ENCODE measurements at regions not wholly inside any gene's neighbourhood (a gene's known extent, or its start where the extent isn't known, plus 50 kb on each side); places are given as distances from the start of the nearest gene placed in this dataset.

GRCh38 chr4:107518076-107518475 lies 202.0 kb downstream of the PAPSS1 start:
- DNase-seq (ENCODE audit: low read depth in 1 of 2, low spot score in 1 of 2), result no peak
- H3K27ac ChIP-seq (replicated peaks), result no peak overlapping the region
- H3K4me3 ChIP-seq (replicated peaks; ENCODE audit: insufficient read depth, low read length), result no peak overlapping the region
- TF ChIP-seq, protein P1, sequence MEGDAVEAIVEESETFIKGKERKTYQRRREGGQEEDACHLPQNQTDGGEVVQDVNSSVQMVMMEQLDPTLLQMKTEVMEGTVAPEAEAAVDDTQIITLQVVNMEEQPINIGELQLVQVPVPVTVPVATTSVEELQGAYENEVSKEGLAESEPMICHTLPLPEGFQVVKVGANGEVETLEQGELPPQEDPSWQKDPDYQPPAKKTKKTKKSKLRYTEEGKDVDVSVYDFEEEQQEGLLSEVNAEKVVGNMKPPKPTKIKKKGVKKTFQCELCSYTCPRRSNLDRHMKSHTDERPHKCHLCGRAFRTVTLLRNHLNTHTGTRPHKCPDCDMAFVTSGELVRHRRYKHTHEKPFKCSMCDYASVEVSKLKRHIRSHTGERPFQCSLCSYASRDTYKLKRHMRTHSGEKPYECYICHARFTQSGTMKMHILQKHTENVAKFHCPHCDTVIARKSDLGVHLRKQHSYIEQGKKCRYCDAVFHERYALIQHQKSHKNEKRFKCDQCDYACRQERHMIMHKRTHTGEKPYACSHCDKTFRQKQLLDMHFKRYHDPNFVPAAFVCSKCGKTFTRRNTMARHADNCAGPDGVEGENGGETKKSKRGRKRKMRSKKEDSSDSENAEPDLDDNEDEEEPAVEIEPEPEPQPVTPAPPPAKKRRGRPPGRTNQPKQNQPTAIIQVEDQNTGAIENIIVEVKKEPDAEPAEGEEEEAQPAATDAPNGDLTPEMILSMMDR (IDR thresholded peaks at IDR 0.05; ENCODE audit: insufficient read depth, low read length), result no peak
- TF ChIP-seq, protein P2, sequence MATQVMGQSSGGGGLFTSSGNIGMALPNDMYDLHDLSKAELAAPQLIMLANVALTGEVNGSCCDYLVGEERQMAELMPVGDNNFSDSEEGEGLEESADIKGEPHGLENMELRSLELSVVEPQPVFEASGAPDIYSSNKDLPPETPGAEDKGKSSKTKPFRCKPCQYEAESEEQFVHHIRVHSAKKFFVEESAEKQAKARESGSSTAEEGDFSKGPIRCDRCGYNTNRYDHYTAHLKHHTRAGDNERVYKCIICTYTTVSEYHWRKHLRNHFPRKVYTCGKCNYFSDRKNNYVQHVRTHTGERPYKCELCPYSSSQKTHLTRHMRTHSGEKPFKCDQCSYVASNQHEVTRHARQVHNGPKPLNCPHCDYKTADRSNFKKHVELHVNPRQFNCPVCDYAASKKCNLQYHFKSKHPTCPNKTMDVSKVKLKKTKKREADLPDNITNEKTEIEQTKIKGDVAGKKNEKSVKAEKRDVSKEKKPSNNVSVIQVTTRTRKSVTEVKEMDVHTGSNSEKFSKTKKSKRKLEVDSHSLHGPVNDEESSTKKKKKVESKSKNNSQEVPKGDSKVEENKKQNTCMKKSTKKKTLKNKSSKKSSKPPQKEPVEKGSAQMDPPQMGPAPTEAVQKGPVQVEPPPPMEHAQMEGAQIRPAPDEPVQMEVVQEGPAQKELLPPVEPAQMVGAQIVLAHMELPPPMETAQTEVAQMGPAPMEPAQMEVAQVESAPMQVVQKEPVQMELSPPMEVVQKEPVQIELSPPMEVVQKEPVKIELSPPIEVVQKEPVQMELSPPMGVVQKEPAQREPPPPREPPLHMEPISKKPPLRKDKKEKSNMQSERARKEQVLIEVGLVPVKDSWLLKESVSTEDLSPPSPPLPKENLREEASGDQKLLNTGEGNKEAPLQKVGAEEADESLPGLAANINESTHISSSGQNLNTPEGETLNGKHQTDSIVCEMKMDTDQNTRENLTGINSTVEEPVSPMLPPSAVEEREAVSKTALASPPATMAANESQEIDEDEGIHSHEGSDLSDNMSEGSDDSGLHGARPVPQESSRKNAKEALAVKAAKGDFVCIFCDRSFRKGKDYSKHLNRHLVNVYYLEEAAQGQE (IDR thresholded peaks at IDR 0.05; ENCODE audit: insufficient replicate concordance, low read depth), result no peak
- TF ChIP-seq POLR2AphosphoS5 (IDR thresholded peaks at IDR 0.05; ENCODE audit: low read depth) (no peak), SPI1 (IDR thresholded peaks at IDR 0.05; ENCODE audit: borderline replicate concordance, low read depth) (no peak), GABPA (IDR thresholded peaks at IDR 0.05; ENCODE audit: low read depth) (no peak)
- H3K27me3 ChIP-seq (ENCODE audit: insufficient read depth, poor library complexity, severe bottlenecking), result no peaks in the 10 kb centered on the region

DNA sequence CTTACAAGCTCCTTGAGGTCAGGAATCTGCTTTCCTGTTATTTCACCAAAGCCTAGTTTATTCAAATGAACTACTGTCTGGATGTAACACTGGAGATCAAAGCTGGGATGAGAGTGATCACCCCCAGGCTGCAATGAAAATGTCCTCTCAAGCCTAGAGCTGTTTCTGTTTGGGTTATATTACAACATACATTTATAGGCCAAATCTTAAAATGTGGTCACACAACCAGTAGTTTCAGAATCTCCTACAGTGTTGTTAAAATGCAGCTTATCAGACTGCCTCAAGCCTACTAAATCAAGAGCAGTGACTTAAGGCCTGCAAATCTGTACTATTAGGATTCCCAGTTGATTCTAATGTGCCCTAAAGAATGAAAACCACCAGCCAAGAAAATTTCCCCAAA lies 207.5 kb downstream of the PAPSS1 start:
- TF ChIP-seq SPI1 (IDR thresholded peaks at IDR 0.05; ENCODE audit: borderline replicate concordance, low read depth) (no peak), POLR2AphosphoS5 (IDR thresholded peaks at IDR 0.05; ENCODE audit: low read depth) (no peak), GABPA (IDR thresholded peaks at IDR 0.05; ENCODE audit: low read depth) (no peak)
- TF ChIP-seq, protein P2 (IDR thresholded peaks at IDR 0.05; ENCODE audit: insufficient replicate concordance, low read depth), result no peak
- TF ChIP-seq, protein P1 (IDR thresholded peaks at IDR 0.05; ENCODE audit: insufficient read depth, low read length), result no peak
- no peak for DNase-seq (ENCODE audit: low read depth in 1 of 2, low spot score in 1 of 2)

GRCh38 chr4:107509615-107510014 lies 210.4 kb downstream of the PAPSS1 start:
- TF ChIP-seq, protein P1 (IDR thresholded peaks at IDR 0.05; ENCODE audit: insufficient read depth, low read length), result no peak
- TF ChIP-seq, protein P2 (IDR thresholded peaks at IDR 0.05; ENCODE audit: insufficient replicate concordance, low read depth), result no peak
- TF ChIP-seq SPI1 (IDR thresholded peaks at IDR 0.05; ENCODE audit: borderline replicate concordance, low read depth) (no peak), GABPA (IDR thresholded peaks at IDR 0.05; ENCODE audit: low read depth) (no peak), POLR2AphosphoS5 (IDR thresholded peaks at IDR 0.05; ENCODE audit: low read depth) (no peak)
- H3K27me3 ChIP-seq (ENCODE audit: insufficient read depth, poor library complexity, severe bottlenecking), result no peaks in the 10 kb centered on the region
- DNase-seq (ENCODE audit: low read depth in 1 of 2, low spot score in 1 of 2), result no peak
- H3K4me3 ChIP-seq (replicated peaks; ENCODE audit: insufficient read depth, low read length), result no peak overlapping the region
- H3K27ac ChIP-seq (replicated peaks), result no peak overlapping the region

More for the DNA sequence above, 207.5 kb downstream of the PAPSS1 start:
- no peak overlapping the region for H3K4me3 ChIP-seq (replicated peaks; ENCODE audit: insufficient read depth, low read length)
- H3K27me3 ChIP-seq (ENCODE audit: insufficient read depth, poor library complexity, severe bottlenecking), result no peaks in the 10 kb centered on the region
- H3K27ac ChIP-seq (replicated peaks), result no peak overlapping the region
